Caco-2 (cell line): ENCODE measurements at regions not wholly inside any gene's neighbourhood (a gene's known extent, or its start where the extent isn't known, plus 50 kb on each side); places are given as distances from the start of the nearest gene placed in this dataset.

Source experiments
- BruUV-seq: library from RNA; stranded (reverse); fragments of 400-500 nt; replicated peaks from 2 replicates; lab custom pipeline; 2021; lab: Mats Ljungman, UMichigan
- CTCF ChIA-PET: fragments of 300-600 bp; sonication (Branson Sonifier 250); formaldehyde crosslinking; loops from one replicate; lab custom pipeline; 2022; ENCODE audit warnings: antibody characterized with exemption; lab: Charles Lee
- POLR2A ChIA-PET: fragments of 300-600 bp; sonication (Branson Sonifier 250); formaldehyde crosslinking; loops from one replicate; lab custom pipeline; 2022; ENCODE audit warnings: antibody characterized with exemption; lab: Charles Lee
- DNase-seq, 2 experiments: peaks; one replicate each; pipeline versions ENCODE4 v3.0.0 to v3.0.0-alpha.2; 2020 to 2022
- H3K27me3 ChIP-seq: replicated peaks from 2 replicates; pipeline ENCODE4 v1.6.0; 2011; ENCODE audit warnings: low read length; ENCODE audit not compliant: control insufficient read depth, insufficient read depth
- H3K36me3 ChIP-seq: 2 replicates; pipeline ENCODE4 v1.5.1; 2011; ENCODE audit warnings: low read length; ENCODE audit not compliant: control insufficient read depth, insufficient read depth
- H3K4me1 ChIP-seq: fragments of 250-450 bp; sonication (Bioruptor Pico); 2 replicates; pipeline ENCODE4 v1.5.1; 2020; ENCODE audit warnings: mild to moderate bottlenecking
- H3K4me3 ChIP-seq: 2 replicates; pipeline ENCODE4 v1.5.1; 2011; ENCODE audit warnings: low read depth, mild to moderate bottlenecking, control low read depth, low read length
- H3K9me3 ChIP-seq: fragments of 250-450 bp; sonication (Bioruptor Pico); 2 replicates; pipeline ENCODE4 v1.5.1; 2020; ENCODE audit warnings: mild to moderate bottlenecking, moderate library complexity
- H3K27ac Mint-ChIP-seq: one replicate; pipeline ENCODE4 v1.8.0; 2022; ENCODE audit warnings: mixed read lengths; ENCODE audit not compliant: unreplicated experiment
- H3K27me3 Mint-ChIP-seq: one replicate; pipeline ENCODE4 v1.8.0; 2022; ENCODE audit warnings: mixed read lengths; ENCODE audit not compliant: insufficient read depth, unreplicated experiment
- H3K36me3 Mint-ChIP-seq: one replicate; pipeline ENCODE4 v1.8.0; 2022; ENCODE audit warnings: mild to moderate bottlenecking, mixed read lengths; ENCODE audit not compliant: insufficient read depth, unreplicated experiment
- H3K4me1 Mint-ChIP-seq: one replicate; pipeline ENCODE4 v1.8.0; 2022; ENCODE audit warnings: low read depth, mixed read lengths; ENCODE audit not compliant: unreplicated experiment
- H3K4me3 Mint-ChIP-seq: one replicate; pipeline ENCODE4 v1.8.0; 2022; ENCODE audit warnings: mild to moderate bottlenecking, moderate library complexity, mixed read lengths; ENCODE audit not compliant: unreplicated experiment
- H3K9me3 Mint-ChIP-seq: one replicate; pipeline ENCODE4 v1.8.0; 2022; ENCODE audit warnings: mixed read lengths; ENCODE audit not compliant: unreplicated experiment
- intact Hi-C: fragments of 100-400 bp; cut with micrococcal nuclease; formaldehyde crosslinking; loops from one replicate; pipeline ENCODE4 v1.10.0; 2022; ENCODE audit not compliant: unreplicated experiment
- TF ChIP-seq, protein P1 (sequence below), 2 experiments: fragments of 200-600 bp in 1 of 2; IDR thresholded peaks; 1 replicate in 1 of 2; 2 replicates in 1 of 2; pipeline versions ENCODE4 v1.5.1 to v1.8.0; 2011 to 2022; ENCODE audit warnings: antibody characterized with exemption in 1 of 2, control low read depth in 1 of 2, inconsistent platforms in 1 of 2, low read depth in 1 of 2, low read length in 1 of 2, mild to moderate bottlenecking in 1 of 2, moderate library complexity in 1 of 2; ENCODE audit not compliant: insufficient read depth in 1 of 2, severe bottlenecking in 1 of 2, unreplicated experiment in 1 of 2

DNA sequence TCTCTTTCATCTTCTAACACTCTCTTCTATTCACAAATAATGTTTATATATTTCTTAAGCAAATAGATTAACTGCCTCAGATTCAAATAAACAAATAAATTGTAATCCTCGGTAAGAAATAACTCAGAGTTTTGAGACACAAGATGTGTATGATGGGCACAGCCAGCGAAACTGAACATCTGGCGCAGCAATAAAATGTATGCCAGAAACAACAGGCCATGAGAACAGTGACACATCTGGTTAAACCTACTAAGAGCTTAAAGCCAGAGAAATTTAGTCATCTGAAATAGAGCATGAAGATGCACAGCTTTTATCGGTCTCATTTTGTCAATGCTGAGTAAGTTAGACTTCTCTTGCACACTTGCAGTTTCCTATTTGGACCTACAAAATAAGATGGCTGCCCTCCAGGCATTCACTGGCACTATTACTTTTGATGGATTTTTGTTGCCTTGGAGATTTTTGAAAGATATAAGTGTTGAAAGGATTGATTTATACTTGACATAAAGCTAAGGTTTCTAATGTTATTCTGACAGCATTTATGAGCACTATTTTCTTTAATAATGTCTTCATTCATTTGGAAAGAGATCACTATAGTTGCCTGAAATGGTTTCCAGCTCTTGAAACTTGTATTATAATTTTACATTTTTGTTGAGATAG lies 1444.0 kb downstream of the PCDH18 start:
- H3K4me3 Mint-ChIP-seq, result no peak overlapping the region
- ChIA-PET POLR2A (no interaction called here), CTCF (no interaction called here)
- DNase-seq, result no peak
- no peak overlapping the region for H3K27ac Mint-ChIP-seq
- H3K36me3 Mint-ChIP-seq, result no peaks in the 10 kb centered on the region
- intact Hi-C loops, result no loop called here
- TF ChIP-seq, protein P1, sequence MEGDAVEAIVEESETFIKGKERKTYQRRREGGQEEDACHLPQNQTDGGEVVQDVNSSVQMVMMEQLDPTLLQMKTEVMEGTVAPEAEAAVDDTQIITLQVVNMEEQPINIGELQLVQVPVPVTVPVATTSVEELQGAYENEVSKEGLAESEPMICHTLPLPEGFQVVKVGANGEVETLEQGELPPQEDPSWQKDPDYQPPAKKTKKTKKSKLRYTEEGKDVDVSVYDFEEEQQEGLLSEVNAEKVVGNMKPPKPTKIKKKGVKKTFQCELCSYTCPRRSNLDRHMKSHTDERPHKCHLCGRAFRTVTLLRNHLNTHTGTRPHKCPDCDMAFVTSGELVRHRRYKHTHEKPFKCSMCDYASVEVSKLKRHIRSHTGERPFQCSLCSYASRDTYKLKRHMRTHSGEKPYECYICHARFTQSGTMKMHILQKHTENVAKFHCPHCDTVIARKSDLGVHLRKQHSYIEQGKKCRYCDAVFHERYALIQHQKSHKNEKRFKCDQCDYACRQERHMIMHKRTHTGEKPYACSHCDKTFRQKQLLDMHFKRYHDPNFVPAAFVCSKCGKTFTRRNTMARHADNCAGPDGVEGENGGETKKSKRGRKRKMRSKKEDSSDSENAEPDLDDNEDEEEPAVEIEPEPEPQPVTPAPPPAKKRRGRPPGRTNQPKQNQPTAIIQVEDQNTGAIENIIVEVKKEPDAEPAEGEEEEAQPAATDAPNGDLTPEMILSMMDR (IDR thresholded peaks at IDR 0.05; ENCODE audit: insufficient read depth in 1 of 2, low read depth in 1 of 2, low read length in 1 of 2, severe bottlenecking in 1 of 2, unreplicated experiment in 1 of 2), result no peak
- no TSS peak for BruUV-seq
- H3K27me3 Mint-ChIP-seq, result no peaks in the 10 kb centered on the region
- no peaks in the 10 kb centered on the region for H3K36me3 ChIP-seq
- H3K4me3 ChIP-seq, result no peak overlapping the region
- H3K9me3 Mint-ChIP-seq, result no peaks in the 10 kb centered on the region
- H3K4me1 ChIP-seq, result no peaks in the 10 kb centered on the region
- H3K27me3 ChIP-seq, result no peaks in the 10 kb centered on the region
- H3K4me1 Mint-ChIP-seq, result no peaks in the 10 kb centered on the region
- no peaks in the 10 kb centered on the region for H3K9me3 ChIP-seq

GRCh38 chr4:136078976-136079375 lies 1453.3 kb downstream of the PCDH18 start:
- H3K9me3 ChIP-seq, result no peaks in the 10 kb centered on the region
- Mint-ChIP-seq H3K4me3 (no peak overlapping the region), H3K9me3 (no peaks in the 10 kb centered on the region), H3K27ac (no peak overlapping the region), H3K4me1 (no peaks in the 10 kb centered on the region), H3K36me3 (no peaks in the 10 kb centered on the region), H3K27me3 (no peaks in the 10 kb centered on the region)
- no peak overlapping the region for H3K4me3 ChIP-seq
- no peaks in the 10 kb centered on the region for H3K27me3 ChIP-seq
- DNase-seq, result no peak
- intact Hi-C loops, result no loop called here
- BruUV-seq, result no TSS peak
- H3K4me1 ChIP-seq, result no peaks in the 10 kb centered on the region
- CTCF ChIA-PET, result no interaction called here
- POLR2A ChIA-PET, result no interaction called here
- TF ChIP-seq, protein P1 (IDR thresholded peaks at IDR 0.05; ENCODE audit: insufficient read depth in 1 of 2, low read depth in 1 of 2, low read length in 1 of 2, severe bottlenecking in 1 of 2, unreplicated experiment in 1 of 2), result no peak
- no peaks in the 10 kb centered on the region for H3K36me3 ChIP-seq

- no peaks in the 10 kb centered on the region for H3K4me1 ChIP-seq
- no TSS peak for BruUV-seq
- TF ChIP-seq, protein P1 (IDR thresholded peaks at IDR 0.05; ENCODE audit: insufficient read depth in 1 of 2, low read depth in 1 of 2, low read length in 1 of 2, severe bottlenecking in 1 of 2, unreplicated experiment in 1 of 2), result no peak
- intact Hi-C loops, result no loop called here
- no peaks in the 10 kb centered on the region for H3K27me3 ChIP-seq
- no peak overlapping the region for H3K4me3 ChIP-seq
- POLR2A ChIA-PET, result no interaction called here
- H3K36me3 ChIP-seq, result no peaks in the 10 kb centered on the region
- CTCF ChIA-PET, result no interaction called here
- no peaks in the 10 kb centered on the region for H3K9me3 ChIP-seq
- H3K27me3 Mint-ChIP-seq, result no peaks in the 10 kb centered on the region
- no peaks in the 10 kb centered on the region for H3K9me3 Mint-ChIP-seq
- H3K27ac Mint-ChIP-seq, result no peak overlapping the region
- no peaks in the 10 kb centered on the region for H3K36me3 Mint-ChIP-seq
- no peaks in the 10 kb centered on the region for H3K4me1 Mint-ChIP-seq
- no peak overlapping the region for H3K4me3 Mint-ChIP-seq
- no peak for DNase-seq
These were observed 1475.5 kb downstream of the PCDH18 start for GRCh38 chr4:136056748-136057147.
